GM13977 (cell line): ENCODE measurements at regions not wholly inside any gene's neighbourhood (a gene's known extent, or its start where the extent isn't known, plus 50 kb on each side); places are given as distances from the start of the nearest gene placed in this dataset.

Experiments used
- DNase-seq: peaks from one replicate; pipeline ENCODE4 v3.0.0; 2012; ENCODE audit warnings: low spot score
- CTCF ChIP-seq: IDR thresholded peaks from 2 replicates; pipeline ENCODE4 v1.5.1; 2012; ENCODE audit warnings: mild to moderate bottlenecking, control low read depth; ENCODE audit not compliant: insufficient read depth; ENCODE audit errors: extremely low read depth, missing control alignments
- in situ Hi-C: fragments of 300-500 bp; cut with MboI; formaldehyde crosslinking; loops from one replicate; pipeline ENCODE4 v1.12.0; 2022; ENCODE audit warnings: low sequenced_read_pairs, low pct_unique_long_range_greater_than_20kb, mixed read lengths, inconsistent platforms; ENCODE audit not compliant: unreplicated experiment

GRCh38 chr20:41984031-41984430, 365.9 kb upstream of the CHD6 start:
- no peak for DNase-seq
- no peak for TF ChIP-seq CTCF
- in situ Hi-C loops = no loop called here

GRCh38 chr20:41983159-41983558, 365.0 kb upstream of the CHD6 start:
- in situ Hi-C loops = no loop called here
- DNase-seq = no peak
- no peak for TF ChIP-seq CTCF

GRCh38 chr20:41981746-41982145, 363.6 kb upstream of the CHD6 start:
- in situ Hi-C loops = no loop called here
- DNase-seq = no peak
- no peak for TF ChIP-seq CTCF

- DNase-seq = no peak
- in situ Hi-C loops = no loop called here
- TF ChIP-seq CTCF = no peak
Observed at GRCh38 chr20:41978875-41979274, 360.7 kb upstream of the CHD6 start.

- DNase-seq = no peak
- in situ Hi-C loops = no loop called here
- TF ChIP-seq CTCF = no peak
Observed at GRCh38 chr20:41978246-41978790, 360.1 kb upstream of the CHD6 start.

GRCh38 chr20:41969656-41970055, 351.5 kb upstream of the CHD6 start:
- no peak for TF ChIP-seq CTCF
- DNase-seq = no peak
- in situ Hi-C loops = no loop called here

- in situ Hi-C loops = no loop called here
- no peak for TF ChIP-seq CTCF
- no peak for DNase-seq
Observed at GRCh38 chr20:41960166-41960565, 342.0 kb upstream of the CHD6 start.
